HG03469 (cell line): ENCODE measurements at regions not wholly inside any gene's neighbourhood (a gene's known extent, or its start where the extent isn't known, plus 50 kb on each side); places are given as distances from the start of the nearest gene placed in this dataset.
"Not testable (repeated sequence)": the region's sequence is repeated elsewhere in the genome, so short reads cannot be mapped to it uniquely, and the experiment has no call there.

Experiments used
- ATAC-seq: cut with Tn5 transposase; IDR thresholded peaks from one replicate; pipeline ENCODE4 v1.9.1; 2021; ENCODE audit warnings: mild to moderate bottlenecking, moderate library complexity, moderate number of reproducible peaks; ENCODE audit not compliant: unreplicated experiment

GRCh38 chr6:165012183-165012582 is 297.2 kb downstream of the C6orf118 start:
- no peak for ATAC-seq

GRCh38 chr6:165010556-165011535 is 298.6 kb downstream of the C6orf118 start:
- no peak for ATAC-seq

GRCh38 chr6:165008971-165009370 is 300.4 kb downstream of the C6orf118 start:
- no peak for ATAC-seq

- no peak for ATAC-seq
Observed at GRCh38 chr6:165002866-165003265, 306.5 kb downstream of the C6orf118 start.

- ATAC-seq: no peak
Observed at GRCh38 chr6:165002358-165002757, 307.0 kb downstream of the C6orf118 start.

- no peak for ATAC-seq
Observed at GRCh38 chr6:165001502-165002157, 307.8 kb downstream of the C6orf118 start.

GRCh38 chr6:164998297-164998696 is 311.1 kb downstream of the C6orf118 start:
- ATAC-seq: no peak

GRCh38 chr6:164996838-164997237 is 312.6 kb downstream of the C6orf118 start:
- ATAC-seq: no peak

- ATAC-seq: no peak
Observed at GRCh38 chr6:164991573-164991972, 317.8 kb downstream of the C6orf118 start.

- no peak for ATAC-seq
Observed at GRCh38 chr6:164990901-164991300, 318.5 kb downstream of the C6orf118 start.

GRCh38 chr6:164982389-164982788 is 327.0 kb downstream of the C6orf118 start:
- no peak for ATAC-seq

GRCh38 chr6:164967102-164967501 is 342.3 kb downstream of the C6orf118 start:
- ATAC-seq: no peak

- ATAC-seq: no peak
Observed at GRCh38 chr6:164962805-164963204, 346.6 kb downstream of the C6orf118 start.

- no peak for ATAC-seq
Observed at GRCh38 chr6:164947164-164947563, 362.2 kb downstream of the C6orf118 start.

GRCh38 chr6:164942271-164942670 is 367.1 kb downstream of the C6orf118 start:
- ATAC-seq: no peak

GRCh38 chr6:164933238-164933794 is 376.1 kb downstream of the C6orf118 start:
- ATAC-seq: not testable (repeated sequence)

- no peak for ATAC-seq
Observed at GRCh38 chr6:164929408-164929977, 379.9 kb downstream of the C6orf118 start.

GRCh38 chr6:164928728-164929407 is 380.5 kb downstream of the C6orf118 start:
- ATAC-seq: no peak

- no peak for ATAC-seq
Observed at GRCh38 chr6:164928057-164928727, 381.2 kb downstream of the C6orf118 start.
